ENCODE measurements at regions not wholly inside any gene's neighbourhood (a gene's known extent, or its start where the extent isn't known, plus 50 kb on each side); places are given as distances from the start of the nearest gene placed in this dataset.

DNA sequence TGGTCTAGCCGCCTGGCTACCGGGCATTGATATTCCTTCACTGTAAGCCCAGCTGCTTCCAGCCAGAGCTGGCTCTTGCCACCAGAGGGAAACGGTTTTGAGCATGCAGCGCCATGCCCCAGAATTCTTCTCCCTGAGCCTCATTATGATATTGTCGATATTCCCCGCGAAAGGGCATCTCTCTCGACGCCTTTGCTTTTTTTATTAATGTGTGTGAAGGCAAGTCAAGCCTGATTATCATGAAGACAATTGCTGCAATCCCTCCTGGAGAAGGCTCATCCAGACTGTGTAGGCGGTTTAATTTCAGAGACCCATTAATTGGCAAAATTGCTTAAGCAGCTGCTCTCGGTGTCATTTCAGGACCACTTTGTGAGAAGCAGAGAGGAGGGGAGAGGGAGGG, 321.2 kb upstream of the TLE3 start:
- POLR2A ChIA-PET = interaction anchor here (0.6 to 1.4 kb wide), 2 partner anchors 12 to 1248 kb away, joined by 5 read pairs; no protein-coding TSS in a partner anchor
- CTCF ChIA-PET (ENCODE audit: unreplicated experiment) = no interaction called here
- no peak overlapping the region for H3K27ac ChIP-seq (ENCODE audit: low read depth, low read length, poor library complexity, severe bottlenecking)

DNA sequence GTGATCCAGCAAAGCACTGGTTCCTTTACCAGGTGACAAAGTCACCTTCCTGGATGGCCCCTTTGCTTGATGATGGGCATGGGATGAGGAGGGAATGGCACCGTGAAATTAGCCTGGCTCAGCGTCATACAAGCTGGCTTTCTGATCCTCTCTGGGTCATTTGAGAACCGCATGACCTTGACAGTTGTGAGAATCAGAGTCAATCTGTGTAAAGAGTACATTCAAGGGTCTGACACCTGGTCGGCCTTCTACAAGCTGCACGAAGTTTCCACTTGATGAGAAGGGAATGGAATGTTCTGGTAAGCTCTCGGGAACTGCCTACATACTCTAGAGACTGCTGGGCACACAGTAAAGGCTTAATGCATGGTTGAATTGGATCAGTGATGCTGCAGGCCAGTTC, 319.8 kb upstream of the TLE3 start:
- BruUV-seq (replicated peaks) = no TSS peak
- H2AFZ ChIP-seq (ENCODE audit: low read length) = no peak overlapping the region
- no peaks in the 10 kb centered on the region for H3K79me2 ChIP-seq (ENCODE audit: insufficient read depth, low read depth, low read length)
- no peak overlapping the region for H3K27ac ChIP-seq (ENCODE audit: low read depth, low read length, poor library complexity, severe bottlenecking)
- POLR2A ChIA-PET = interaction anchor here (1.4 kb wide), 1 partner anchor 11 kb away, joined by 5 read pairs; no protein-coding TSS in a partner anchor
- no peak for DNase-seq (ENCODE audit: low spot score)
- TF ChIP-seq EZH2phosphoT487 (IDR thresholded peaks at IDR 0.05; ENCODE audit: borderline replicate concordance, low read depth, low read length) = no peak
- TF ChIP-seq, protein P1, sequence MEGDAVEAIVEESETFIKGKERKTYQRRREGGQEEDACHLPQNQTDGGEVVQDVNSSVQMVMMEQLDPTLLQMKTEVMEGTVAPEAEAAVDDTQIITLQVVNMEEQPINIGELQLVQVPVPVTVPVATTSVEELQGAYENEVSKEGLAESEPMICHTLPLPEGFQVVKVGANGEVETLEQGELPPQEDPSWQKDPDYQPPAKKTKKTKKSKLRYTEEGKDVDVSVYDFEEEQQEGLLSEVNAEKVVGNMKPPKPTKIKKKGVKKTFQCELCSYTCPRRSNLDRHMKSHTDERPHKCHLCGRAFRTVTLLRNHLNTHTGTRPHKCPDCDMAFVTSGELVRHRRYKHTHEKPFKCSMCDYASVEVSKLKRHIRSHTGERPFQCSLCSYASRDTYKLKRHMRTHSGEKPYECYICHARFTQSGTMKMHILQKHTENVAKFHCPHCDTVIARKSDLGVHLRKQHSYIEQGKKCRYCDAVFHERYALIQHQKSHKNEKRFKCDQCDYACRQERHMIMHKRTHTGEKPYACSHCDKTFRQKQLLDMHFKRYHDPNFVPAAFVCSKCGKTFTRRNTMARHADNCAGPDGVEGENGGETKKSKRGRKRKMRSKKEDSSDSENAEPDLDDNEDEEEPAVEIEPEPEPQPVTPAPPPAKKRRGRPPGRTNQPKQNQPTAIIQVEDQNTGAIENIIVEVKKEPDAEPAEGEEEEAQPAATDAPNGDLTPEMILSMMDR (conservative IDR thresholded peaks at IDR 0.05; ENCODE audit: low read length) = no peak
- H4K20me1 ChIP-seq (ENCODE audit: insufficient read depth, low read length) = no peaks in the 10 kb centered on the region
- H3K4me2 ChIP-seq (ENCODE audit: low read length) = no peak overlapping the region
- H3K4me1 ChIP-seq (ENCODE audit: insufficient read depth, low read length, poor library complexity, severe bottlenecking) = no peaks in the 10 kb centered on the region
- CTCF ChIA-PET (ENCODE audit: unreplicated experiment) = no interaction called here
- H3K36me3 ChIP-seq (ENCODE audit: insufficient read depth, low read length) = no peaks in the 10 kb centered on the region
- H3K9me3 ChIP-seq (ENCODE audit: low read length) = no peaks in the 10 kb centered on the region
- intact Hi-C loops (cut with micrococcal nuclease; ENCODE audit: unreplicated experiment) = loop anchor here (2.0 kb wide), 1 partner anchor 43 kb away; no protein-coding TSS in a partner anchor
- no peaks in the 10 kb centered on the region for H3K9me2 ChIP-seq (ENCODE audit: insufficient read depth, low read length)
- no peak overlapping the region for H3K4me3 ChIP-seq (ENCODE audit: low read depth, low read length, poor library complexity, severe bottlenecking)

More for the DNA sequence above, 321.2 kb upstream of the TLE3 start:
- Histone ChIP-seq H3K9me2 (ENCODE audit: insufficient read depth, low read length) (no peaks in the 10 kb centered on the region), H3K9me3 (ENCODE audit: low read length) (no peaks in the 10 kb centered on the region), H2AFZ (ENCODE audit: low read length) (no peak overlapping the region), H3K79me2 (ENCODE audit: insufficient read depth, low read depth, low read length) (no peaks in the 10 kb centered on the region), H4K20me1 (ENCODE audit: insufficient read depth, low read length) (no peaks in the 10 kb centered on the region), H3K36me3 (ENCODE audit: insufficient read depth, low read length) (no peaks in the 10 kb centered on the region), H3K4me1 (ENCODE audit: insufficient read depth, low read length, poor library complexity, severe bottlenecking) (no peaks in the 10 kb centered on the region), H3K4me2 (ENCODE audit: low read length) (no peak overlapping the region), H3K4me3 (ENCODE audit: low read depth, low read length, poor library complexity, severe bottlenecking) (no peak overlapping the region)
- intact Hi-C loops (cut with micrococcal nuclease; ENCODE audit: unreplicated experiment) = no loop called here
- no TSS peak for BruUV-seq (replicated peaks)
- TF ChIP-seq EZH2phosphoT487 (IDR thresholded peaks at IDR 0.05; ENCODE audit: borderline replicate concordance, low read depth, low read length) = no peak
- TF ChIP-seq, protein P1 (conservative IDR thresholded peaks at IDR 0.05; ENCODE audit: low read length) = no peak
- no peak for DNase-seq (ENCODE audit: low spot score)

DNA sequence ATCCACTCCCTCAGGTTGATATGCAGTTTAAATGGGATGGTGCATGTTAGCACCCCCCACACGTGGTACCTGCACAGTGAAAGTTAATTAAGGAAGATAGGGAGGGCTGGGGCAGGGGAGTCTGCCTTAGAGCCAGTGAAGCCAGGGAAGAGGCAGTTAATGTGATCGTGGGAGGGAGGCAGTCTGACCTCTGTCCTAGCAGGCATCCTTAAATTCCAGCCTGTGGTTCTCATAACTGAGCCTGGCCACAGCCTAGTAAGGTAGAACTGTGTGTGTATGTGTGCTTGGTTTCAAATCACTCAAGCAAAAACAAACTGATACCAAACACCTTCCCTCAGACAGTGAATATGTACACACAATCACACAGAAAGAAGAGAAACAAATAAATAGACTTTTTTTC, 319.1 kb upstream of the TLE3 start:
- Histone ChIP-seq H2AFZ (ENCODE audit: low read length) (no peak overlapping the region), H3K36me3 (ENCODE audit: insufficient read depth, low read length) (no peaks in the 10 kb centered on the region), H3K79me2 (ENCODE audit: insufficient read depth, low read depth, low read length) (no peaks in the 10 kb centered on the region), H3K27ac (ENCODE audit: low read depth, low read length, poor library complexity, severe bottlenecking) (no peak overlapping the region), H4K20me1 (ENCODE audit: insufficient read depth, low read length) (no peaks in the 10 kb centered on the region), H3K9me2 (ENCODE audit: insufficient read depth, low read length) (no peaks in the 10 kb centered on the region), H3K4me2 (ENCODE audit: low read length) (no peak overlapping the region), H3K4me1 (ENCODE audit: insufficient read depth, low read length, poor library complexity, severe bottlenecking) (no peaks in the 10 kb centered on the region), H3K9me3 (ENCODE audit: low read length) (no peaks in the 10 kb centered on the region), H3K4me3 (ENCODE audit: low read depth, low read length, poor library complexity, severe bottlenecking) (no peak overlapping the region)
- ChIA-PET CTCF (ENCODE audit: unreplicated experiment) (interaction anchor here (0.5 kb wide), 1 partner anchor 55 kb away, joined by 4 read pairs; no protein-coding TSS in a partner anchor), POLR2A (no interaction called here)
- no peak for TF ChIP-seq EZH2phosphoT487 (IDR thresholded peaks at IDR 0.05; ENCODE audit: borderline replicate concordance, low read depth, low read length)
- TF ChIP-seq, protein P1 (conservative IDR thresholded peaks at IDR 0.05; ENCODE audit: low read length) = peak; percentile 7; the same call in 1 of the 2 replicates
- BruUV-seq (replicated peaks) = no TSS peak
- DNase-seq (ENCODE audit: low spot score) = no peak
- intact Hi-C loops (cut with micrococcal nuclease; ENCODE audit: unreplicated experiment) = loop anchor here (2.0 kb wide), 1 partner anchor 44 kb away; no protein-coding TSS in a partner anchor

Data from OCI-LY7 (cell line).